Omental fat pad (tissue), 3 donors: ENCODE measurements at regions not wholly inside any gene's neighbourhood (a gene's known extent, or its start where the extent isn't known, plus 50 kb on each side); places are given as distances from the start of the nearest gene placed in this dataset.
"Not testable (repeated sequence)": the region's sequence is repeated elsewhere in the genome, so short reads cannot be mapped to it uniquely, and the experiment has no call there.

ENCODE experiments used
- ATAC-seq: fragments of 150-250 bp; one replicate; pipeline ENCODE4 v1.9.1; 2016; ENCODE audit warnings: mild to moderate bottlenecking, moderate library complexity; ENCODE audit not compliant: low FRiP score
- DNase-seq: peaks from one replicate; pipeline ENCODE4 v3.0.0-alpha.2; 2019; ENCODE audit warnings: low spot score
- CTCF ChIP-seq, 3 donors: fragments of 450-650 bp; IDR thresholded peaks; one replicate each; pipeline ENCODE4 v1.5.1; 2016 to 2017; ENCODE audit warnings: antibody characterized with exemption in 3 of 3, mild to moderate bottlenecking in 3 of 3, moderate library complexity in 2 of 3

GRCh38 chr2:56812432-56812831 is 628.6 kb downstream of the CCDC85A start:
- no peak for TF ChIP-seq CTCF (IDR thresholded peaks at IDR 0.05)
- ATAC-seq = no peak

DNA sequence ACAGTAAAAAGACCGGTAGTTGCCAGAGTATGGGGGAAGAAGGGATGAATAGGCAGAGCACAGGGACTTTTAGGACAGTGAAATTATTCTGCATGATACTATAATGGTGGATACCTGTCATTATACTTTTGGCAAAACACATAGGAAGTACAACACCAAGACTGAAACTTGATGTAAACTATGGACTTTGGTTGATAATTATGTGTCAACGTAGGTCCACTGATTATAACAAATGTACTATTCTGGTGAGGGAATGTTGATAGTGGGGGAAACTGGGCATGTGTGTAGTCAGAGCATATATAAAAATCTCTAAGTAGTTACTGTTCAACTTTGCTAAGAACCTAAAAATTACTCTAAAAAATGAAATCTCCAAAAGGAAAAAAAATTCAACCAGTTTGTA is 629.7 kb downstream of the CCDC85A start:
- DNase-seq (no peak), ATAC-seq (no peak)
- no peak for TF ChIP-seq CTCF (IDR thresholded peaks at IDR 0.05)

More at GRCh38 chr2:56812432-56812831, 628.6 kb downstream of the CCDC85A start:
- no peak for DNase-seq

DNA sequence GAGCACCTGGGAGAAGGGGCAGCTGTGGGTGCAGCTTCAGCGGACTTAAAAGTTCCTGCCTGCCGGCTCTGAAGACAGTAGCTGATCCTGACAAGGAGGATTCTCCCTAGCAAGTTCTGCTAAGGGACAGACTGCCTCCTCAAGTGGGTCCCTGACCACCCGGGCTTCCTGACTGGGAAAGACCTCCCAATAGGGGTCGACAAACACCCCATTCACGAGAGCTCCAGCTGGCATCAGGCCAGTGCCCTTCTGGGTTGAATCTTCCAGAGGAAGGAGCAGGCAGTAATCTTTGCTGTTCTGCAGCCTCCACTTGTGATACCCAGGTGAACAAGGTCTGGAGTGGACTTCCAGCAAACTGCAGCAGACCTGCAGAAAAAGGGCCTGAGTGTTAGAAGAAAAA is 632.9 kb downstream of the CCDC85A start:
- no peak for TF ChIP-seq CTCF (IDR thresholded peaks at IDR 0.05)
- no peak for DNase-seq

GRCh38 chr2:56831780-56832179 is 648.0 kb downstream of the CCDC85A start:
- no peak for TF ChIP-seq CTCF (IDR thresholded peaks at IDR 0.05)
- ATAC-seq = no peak

More for the DNA sequence above, 632.9 kb downstream of the CCDC85A start:
- no peak for ATAC-seq

GRCh38 chr2:56834686-56835085 is 650.9 kb downstream of the CCDC85A start:
- DNase-seq (no peak), ATAC-seq (no peak)
- no peak for TF ChIP-seq CTCF (IDR thresholded peaks at IDR 0.05)

More at GRCh38 chr2:56831780-56832179, 648.0 kb downstream of the CCDC85A start:
- no peak for DNase-seq

DNA sequence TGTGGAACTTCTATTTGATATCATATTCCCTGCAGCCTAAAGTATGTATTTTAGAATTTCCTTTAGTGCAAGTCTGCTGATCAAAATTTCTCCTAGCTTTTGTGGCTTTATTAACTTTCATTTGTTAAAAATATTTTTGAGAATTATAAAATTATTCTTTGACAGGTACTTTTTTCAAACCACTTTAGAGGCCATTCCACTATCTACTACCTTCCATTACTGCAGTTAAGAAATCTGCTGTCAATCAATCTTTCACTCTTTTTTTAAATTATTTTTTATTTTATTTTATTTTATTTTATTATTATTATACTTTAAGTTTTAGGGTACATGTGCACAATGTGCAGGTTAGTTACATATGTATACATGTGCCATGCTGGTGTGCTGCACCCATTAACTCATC is 656.2 kb downstream of the CCDC85A start:
- not testable (repeated sequence) for ATAC-seq, DNase-seq

GRCh38 chr2:56860991-56861390 is 677.2 kb downstream of the CCDC85A start:
- ATAC-seq = no peak
- no peak for TF ChIP-seq CTCF (IDR thresholded peaks at IDR 0.05)

GRCh38 chr2:56871644-56872043 is 687.9 kb downstream of the CCDC85A start:
- no peak for DNase-seq
- TF ChIP-seq CTCF (IDR thresholded peaks at IDR 0.05) = no peak
- ATAC-seq = no peak

More at GRCh38 chr2:56860991-56861390, 677.2 kb downstream of the CCDC85A start:
- DNase-seq = no peak
